Activated T-helper 17 cell treated with anti-CD3 and anti-CD28 coated beads, Interleukin-2, amount 50 U/mL, for 72 hours (primary cell): ENCODE measurements at regions not wholly inside any gene's neighbourhood (a gene's known extent, or its start where the extent isn't known, plus 50 kb on each side); places are given as distances from the start of the nearest gene placed in this dataset.
"Not testable (repeated sequence)": the region's sequence is repeated elsewhere in the genome, so short reads cannot be mapped to it uniquely, and the experiment has no call there.

Source experiments
- ATAC-seq: fragments of 150-1000 bp; cut with Tn5 transposase; replicated peaks from 2 replicates; pipeline ENCODE4 v1.10.0; 2021; ENCODE audit warnings: mild to moderate bottlenecking, moderate library complexity
- H3K27ac Mint-ChIP-seq: one replicate; pipeline ENCODE4 v1.8.0; 2022; ENCODE audit warnings: mixed read lengths
- H3K27me3 Mint-ChIP-seq: one replicate; pipeline ENCODE4 v1.8.0; 2022; ENCODE audit warnings: mixed read lengths
- H3K36me3 Mint-ChIP-seq: one replicate; pipeline ENCODE4 v1.8.0; 2022; ENCODE audit warnings: low read depth, mild to moderate bottlenecking, mixed read lengths
- H3K4me1 Mint-ChIP-seq: one replicate; pipeline ENCODE4 v1.8.0; 2022; ENCODE audit warnings: mixed read lengths
- H3K4me3 Mint-ChIP-seq: one replicate; pipeline ENCODE4 v1.8.0; 2022; ENCODE audit warnings: mild to moderate bottlenecking, mixed read lengths
- H3K9me3 Mint-ChIP-seq: one replicate; pipeline ENCODE4 v1.8.0; 2022; ENCODE audit warnings: mixed read lengths

DNA sequence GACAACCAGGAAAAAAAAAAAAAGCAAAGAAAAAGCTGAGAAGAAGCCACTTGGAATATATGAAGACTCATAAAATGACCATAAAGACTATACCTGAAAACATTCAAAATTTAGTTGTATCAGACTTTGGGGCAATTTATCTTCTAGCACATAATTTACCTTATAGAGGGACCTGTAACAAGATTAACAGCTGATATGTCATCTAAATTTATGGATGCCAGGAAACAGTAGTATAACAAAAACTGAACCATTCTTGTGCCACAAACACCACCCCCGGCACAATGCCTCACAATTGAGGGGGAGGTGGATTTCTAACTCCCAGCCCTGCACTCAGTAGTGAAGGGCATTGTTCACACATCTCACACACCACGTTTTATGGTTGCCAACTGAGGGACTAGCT lies 1352.0 kb downstream of the BRINP3 start:
- H3K36me3 Mint-ChIP-seq: no peaks in the 10 kb centered on the region
- peaks cover 14% of the 10 kb centered on the region for H3K9me3 Mint-ChIP-seq
- H3K4me1 Mint-ChIP-seq: no peaks in the 10 kb centered on the region
- H3K4me3 Mint-ChIP-seq: no peak overlapping the region
- H3K27me3 Mint-ChIP-seq: no peaks in the 10 kb centered on the region
- ATAC-seq: no peak
- no peak overlapping the region for H3K27ac Mint-ChIP-seq

DNA sequence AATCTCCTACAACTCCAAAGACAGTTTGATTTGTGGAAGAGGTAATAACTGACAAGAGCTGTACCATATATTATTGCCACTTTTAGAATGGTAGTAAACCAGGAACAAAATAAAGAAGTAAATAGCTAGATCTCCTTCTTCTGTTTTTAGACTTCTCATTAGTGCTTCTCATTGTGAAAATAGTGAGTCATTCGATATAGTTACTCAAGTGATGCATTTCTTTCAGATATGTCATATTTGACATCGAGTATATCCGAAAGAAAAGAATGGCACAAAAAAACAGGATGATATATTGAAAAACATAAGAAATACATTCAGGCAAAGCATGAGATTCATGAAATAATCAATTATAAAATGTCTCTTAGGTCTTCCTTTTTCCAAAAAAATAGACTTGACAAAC lies 1346.1 kb downstream of the BRINP3 start:
- Mint-ChIP-seq H3K27me3 (no peaks in the 10 kb centered on the region), H3K27ac (no peak overlapping the region), H3K36me3 (no peaks in the 10 kb centered on the region), H3K4me1 (no peaks in the 10 kb centered on the region), H3K9me3 (peaks cover 9% of the 10 kb centered on the region), H3K4me3 (no peak overlapping the region)
- ATAC-seq: no peak

DNA sequence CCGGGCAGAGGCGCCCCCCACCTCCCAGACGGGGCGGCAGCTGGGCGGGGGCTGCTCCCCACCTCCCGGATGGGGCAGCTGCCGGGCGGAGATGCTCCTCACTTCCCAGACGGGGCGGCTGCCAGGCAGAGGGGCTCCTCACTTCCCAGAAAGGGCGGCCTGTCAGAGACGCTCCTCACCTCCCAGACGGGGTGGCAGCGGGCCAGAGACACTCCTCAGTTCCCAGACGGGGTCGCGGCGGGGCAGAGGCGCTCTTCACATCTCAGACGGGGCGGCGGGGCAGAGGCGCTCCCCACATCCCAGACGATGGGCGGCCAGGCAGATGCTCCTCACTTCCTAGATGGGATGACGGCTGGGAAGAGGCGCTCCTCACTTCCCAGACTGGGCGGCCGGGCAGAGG lies 1337.9 kb downstream of the BRINP3 start:
- not testable (repeated sequence) for H3K27me3 Mint-ChIP-seq, H3K9me3 Mint-ChIP-seq, H3K4me1 Mint-ChIP-seq, H3K36me3 Mint-ChIP-seq, H3K27ac Mint-ChIP-seq, ATAC-seq, H3K4me3 Mint-ChIP-seq

DNA sequence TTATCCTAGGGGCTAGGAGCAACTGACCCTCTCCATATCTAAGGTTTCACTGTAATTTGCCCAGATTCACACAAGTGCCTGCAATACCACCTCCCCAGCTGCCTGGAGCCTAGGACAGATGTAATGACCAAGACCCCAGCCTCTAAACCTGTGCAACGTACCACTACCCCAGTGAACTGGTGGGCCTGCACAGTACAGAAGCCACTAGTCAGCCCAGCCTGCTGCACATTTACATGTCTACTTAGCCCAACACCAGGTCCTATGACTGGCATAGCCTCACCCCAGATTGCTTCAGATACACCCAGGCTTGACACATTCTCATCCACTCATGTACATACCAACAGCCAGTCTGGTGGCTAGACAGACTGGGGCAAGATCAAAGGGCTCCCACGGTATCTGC lies 1336.6 kb downstream of the BRINP3 start:
- no peak for ATAC-seq
- no peak overlapping the region for H3K4me3 Mint-ChIP-seq
- no peak overlapping the region for H3K27ac Mint-ChIP-seq
- no peaks in the 10 kb centered on the region for H3K36me3 Mint-ChIP-seq
- peaks cover 6% of the 10 kb centered on the region for H3K9me3 Mint-ChIP-seq
- H3K4me1 Mint-ChIP-seq: no peaks in the 10 kb centered on the region
- H3K27me3 Mint-ChIP-seq: no peaks in the 10 kb centered on the region

DNA sequence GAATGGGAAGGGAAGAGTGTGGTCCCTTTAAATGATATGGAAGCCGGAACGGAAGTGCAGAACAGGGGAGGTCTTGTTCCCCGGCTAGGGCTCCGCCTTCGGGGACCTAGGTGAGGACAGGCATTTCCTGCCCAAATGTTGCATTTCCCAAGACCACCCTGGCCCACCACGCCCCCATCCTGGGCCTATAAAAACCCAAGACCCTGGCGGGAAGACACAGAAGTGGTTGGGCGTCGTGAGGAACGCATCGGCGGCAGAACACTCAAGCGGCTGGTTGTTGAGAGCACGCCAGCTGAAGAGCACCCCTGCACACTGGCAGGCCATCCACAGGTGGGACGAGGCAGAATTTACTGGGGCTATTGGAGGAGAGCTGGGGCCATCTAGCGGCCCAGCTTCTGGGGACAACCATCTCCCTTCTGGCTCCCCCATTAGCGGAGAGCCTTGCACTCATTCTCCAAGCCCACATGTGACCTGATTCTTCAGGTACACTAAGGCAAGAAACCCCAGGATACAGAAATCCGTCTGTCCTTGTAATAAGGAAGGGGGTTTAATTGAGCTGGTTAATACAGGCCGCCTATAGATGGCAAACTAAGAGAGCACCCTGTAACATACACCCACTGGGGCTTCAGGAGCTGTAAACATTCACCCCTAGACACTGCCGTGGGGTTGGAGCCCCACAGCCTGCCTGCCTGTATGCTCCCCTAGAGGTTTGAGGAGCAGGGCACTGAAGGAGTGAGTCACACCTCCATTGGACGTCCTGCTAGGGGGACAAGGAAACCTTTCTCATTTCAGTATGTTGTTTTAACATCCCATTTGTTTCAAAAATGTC lies 1327.9 kb downstream of the BRINP3 start:
- Mint-ChIP-seq H3K36me3 (no peaks in the 10 kb centered on the region), H3K4me3 (no peak overlapping the region), H3K27me3 (no peaks in the 10 kb centered on the region), H3K27ac (no peak overlapping the region), H3K4me1 (no peaks in the 10 kb centered on the region), H3K9me3 (no peaks in the 10 kb centered on the region)
- ATAC-seq: no peak

DNA sequence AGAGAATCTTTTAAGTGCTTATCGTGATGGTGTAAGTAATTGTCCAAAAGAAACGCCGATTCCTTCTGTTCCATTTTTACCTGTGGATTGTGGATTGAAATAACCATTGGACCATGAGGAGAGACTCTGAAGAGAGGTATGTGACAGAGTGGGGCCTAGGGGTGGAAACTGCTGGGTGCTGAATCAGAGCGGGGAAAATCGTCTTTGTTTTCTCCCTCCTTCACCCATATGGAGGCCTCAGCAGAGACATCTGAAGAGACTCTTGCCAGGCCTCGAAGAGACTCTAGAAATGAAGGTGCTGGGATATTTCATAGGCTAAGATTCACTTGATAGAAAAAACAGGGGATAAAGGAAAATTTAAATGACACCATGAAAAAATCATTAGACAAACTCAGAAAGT lies 1327.0 kb downstream of the BRINP3 start:
- no peak for ATAC-seq
- Mint-ChIP-seq H3K4me3 (no peak overlapping the region), H3K27me3 (no peaks in the 10 kb centered on the region), H3K9me3 (peaks cover 2% of the 10 kb centered on the region), H3K36me3 (no peaks in the 10 kb centered on the region), H3K27ac (no peak overlapping the region), H3K4me1 (no peaks in the 10 kb centered on the region)

DNA sequence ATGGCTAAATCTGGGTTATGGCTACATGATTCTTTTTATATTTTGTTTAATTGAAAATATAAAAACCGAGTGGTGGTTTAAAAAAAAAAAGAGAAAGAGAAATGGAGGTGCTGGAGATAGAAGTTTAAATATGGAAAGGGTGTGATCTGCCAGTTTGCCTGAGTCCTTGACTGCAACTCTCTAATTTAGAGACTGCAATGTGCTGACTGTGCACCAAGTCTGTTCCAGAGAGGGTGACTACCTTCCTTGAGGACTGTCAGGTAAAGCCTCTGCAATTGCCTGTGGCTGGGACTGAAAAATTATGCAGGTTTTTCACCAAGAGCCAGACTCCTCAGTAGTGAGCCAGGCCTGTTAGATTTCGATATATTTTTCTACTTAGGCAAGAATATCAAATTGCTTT lies 1326.3 kb downstream of the BRINP3 start:
- H3K4me3 Mint-ChIP-seq: no peak overlapping the region
- no peak for ATAC-seq
- H3K36me3 Mint-ChIP-seq: no peaks in the 10 kb centered on the region
- no peaks in the 10 kb centered on the region for H3K27me3 Mint-ChIP-seq
- H3K4me1 Mint-ChIP-seq: no peaks in the 10 kb centered on the region
- no peak overlapping the region for H3K27ac Mint-ChIP-seq
- H3K9me3 Mint-ChIP-seq: peaks cover 5% of the 10 kb centered on the region

DNA sequence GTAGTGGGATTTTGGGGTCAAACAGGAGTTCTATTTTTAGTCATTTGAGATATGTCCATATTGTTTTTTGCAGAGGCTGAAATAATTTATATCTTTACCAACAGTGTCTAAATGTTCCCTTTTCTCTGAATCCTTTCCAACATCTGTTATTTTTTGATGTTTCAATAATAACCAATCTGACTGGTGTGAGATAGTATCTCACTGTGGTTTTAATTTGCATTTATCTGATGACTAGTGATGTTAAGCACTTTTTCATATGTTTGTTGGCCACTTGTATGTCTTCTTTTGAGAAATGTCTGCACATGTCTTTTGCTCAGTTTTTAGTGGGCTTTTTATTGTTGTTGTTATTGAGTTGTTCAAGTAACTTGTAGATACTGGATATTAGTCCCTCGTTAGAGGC lies 1325.0 kb downstream of the BRINP3 start:
- Mint-ChIP-seq H3K9me3 (peaks cover 5% of the 10 kb centered on the region), H3K4me3 (no peak overlapping the region), H3K4me1 (no peaks in the 10 kb centered on the region), H3K27me3 (no peaks in the 10 kb centered on the region), H3K36me3 (no peaks in the 10 kb centered on the region), H3K27ac (no peak overlapping the region)
- no peak for ATAC-seq

DNA sequence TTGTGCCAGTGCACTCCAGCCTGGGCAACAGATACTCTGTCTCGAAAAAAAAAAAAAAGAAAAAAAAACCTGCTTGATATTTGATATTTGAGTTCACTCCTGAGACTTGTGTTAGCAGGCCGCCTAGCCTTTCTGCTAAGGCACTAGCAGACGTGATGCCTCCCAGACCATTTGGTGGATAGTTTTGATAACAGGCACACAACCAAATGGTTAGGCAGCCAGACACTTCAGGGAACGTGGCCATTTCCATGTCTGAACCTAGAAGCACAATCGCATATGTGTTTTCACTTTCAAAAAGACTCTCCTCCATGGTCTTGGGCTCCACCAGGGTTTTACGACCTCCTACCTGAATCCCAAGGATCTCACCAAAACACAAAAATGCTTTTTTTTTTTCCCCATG lies 1319.5 kb downstream of the BRINP3 start:
- Mint-ChIP-seq H3K4me3 (no peak overlapping the region), H3K4me1 (no peaks in the 10 kb centered on the region), H3K36me3 (no peaks in the 10 kb centered on the region), H3K27me3 (no peaks in the 10 kb centered on the region), H3K9me3 (peaks cover 5% of the 10 kb centered on the region), H3K27ac (no peak overlapping the region)
- ATAC-seq: no peak

DNA sequence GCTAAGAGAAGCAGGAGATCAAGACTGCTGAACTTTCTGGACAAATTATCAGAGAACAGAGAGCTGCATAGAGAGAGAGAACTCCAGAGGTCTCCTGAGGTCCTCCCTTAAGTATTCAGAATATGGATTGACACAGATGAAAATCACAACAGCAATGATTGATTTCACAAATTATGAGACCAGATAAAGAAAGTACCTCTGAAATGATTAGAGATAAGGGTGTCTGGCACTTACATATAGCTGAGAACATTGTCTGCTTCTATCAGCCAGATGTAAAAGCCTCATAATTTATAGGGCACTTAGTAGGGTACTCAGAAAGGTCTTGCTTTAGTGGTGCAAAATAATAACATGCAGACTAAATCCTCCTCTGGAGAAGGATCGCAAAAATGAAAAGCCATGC lies 1301.8 kb downstream of the BRINP3 start:
- Mint-ChIP-seq H3K27me3 (no peaks in the 10 kb centered on the region), H3K4me3 (no peak overlapping the region), H3K4me1 (no peaks in the 10 kb centered on the region), H3K9me3 (peaks cover 26% of the 10 kb centered on the region), H3K27ac (no peak overlapping the region), H3K36me3 (no peaks in the 10 kb centered on the region)
- ATAC-seq: no peak

DNA sequence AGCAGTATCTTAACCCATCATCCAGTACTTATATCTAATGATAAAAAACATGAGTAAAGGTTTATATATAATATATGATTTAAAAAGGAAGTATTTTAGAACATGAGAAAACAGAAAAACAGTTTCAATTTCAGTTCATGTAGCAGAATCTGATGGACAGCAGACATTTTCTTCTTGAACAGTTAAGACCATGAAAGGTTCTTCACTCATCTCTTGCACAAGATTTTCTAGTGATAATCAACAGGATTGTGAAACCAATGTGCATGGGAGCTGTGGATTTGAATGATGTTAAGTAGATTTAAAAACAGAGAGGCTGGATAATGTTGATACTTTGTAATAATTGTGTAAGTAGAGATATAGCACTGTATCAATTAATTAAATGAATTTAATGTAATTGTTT lies 1297.6 kb downstream of the BRINP3 start:
- Mint-ChIP-seq H3K4me3 (no peak overlapping the region), H3K27ac (no peak overlapping the region), H3K36me3 (no peaks in the 10 kb centered on the region), H3K27me3 (no peaks in the 10 kb centered on the region), H3K4me1 (no peaks in the 10 kb centered on the region), H3K9me3 (peaks cover 18% of the 10 kb centered on the region)
- ATAC-seq: no peak

DNA sequence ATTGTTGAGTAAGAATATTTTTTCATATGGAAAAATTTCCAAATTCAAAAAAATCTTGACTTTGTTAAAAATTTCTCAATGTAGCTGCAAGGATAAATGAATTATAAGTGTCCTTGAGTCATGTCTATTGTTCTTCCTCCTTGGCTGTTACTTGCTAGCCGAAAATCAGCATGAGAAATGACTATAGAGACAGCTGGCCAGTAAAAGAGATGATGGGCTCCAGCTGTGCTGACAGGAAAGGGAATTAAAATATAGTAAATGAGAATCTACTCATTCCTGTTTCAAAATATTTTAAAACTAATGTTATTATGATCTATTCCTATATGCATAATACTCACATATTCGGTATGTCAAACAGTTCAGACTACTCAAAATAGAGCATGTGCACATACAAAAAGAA lies 1292.6 kb downstream of the BRINP3 start:
- Mint-ChIP-seq H3K4me1 (no peaks in the 10 kb centered on the region), H3K36me3 (no peaks in the 10 kb centered on the region), H3K27me3 (no peaks in the 10 kb centered on the region), H3K4me3 (no peak overlapping the region), H3K27ac (no peak overlapping the region), H3K9me3 (peaks cover 7% of the 10 kb centered on the region)
- ATAC-seq: no peak

DNA sequence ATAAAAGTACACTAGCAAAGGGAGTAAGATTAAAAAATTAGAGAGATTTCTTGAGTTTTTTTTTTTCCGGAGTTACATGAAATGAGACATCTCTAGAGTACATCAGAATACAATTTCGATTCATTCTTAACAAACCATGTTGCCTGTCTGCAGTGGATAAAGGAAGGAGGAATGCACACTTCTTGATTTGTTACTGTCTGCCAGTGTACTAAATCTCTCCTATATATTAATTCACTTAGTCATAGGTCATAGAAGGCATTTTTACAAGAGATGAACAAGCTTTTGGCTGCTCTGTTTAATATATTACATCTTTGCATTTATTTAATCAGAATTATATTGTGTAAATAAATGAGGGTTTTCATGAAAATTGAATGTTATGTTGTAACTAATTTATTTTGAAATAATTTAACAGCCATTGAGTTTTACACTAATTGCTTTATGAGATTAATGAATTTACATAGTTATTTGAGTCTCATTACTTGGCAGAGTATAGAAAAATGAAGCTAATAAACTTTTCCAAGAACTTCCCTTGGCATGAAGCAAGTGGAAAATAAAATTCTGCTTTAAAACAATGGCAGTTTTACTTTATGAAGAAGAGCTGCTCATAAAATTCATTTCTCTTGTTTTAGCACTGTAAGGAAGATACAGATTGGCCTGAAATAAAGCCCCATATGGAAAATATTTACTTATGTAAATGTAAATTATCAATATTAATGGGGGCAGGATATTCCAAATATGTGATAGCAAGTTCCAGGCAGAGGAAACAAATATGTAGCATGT lies 1284.7 kb downstream of the BRINP3 start:
- ATAC-seq: no peak
- no peaks in the 10 kb centered on the region for H3K27me3 Mint-ChIP-seq
- no peak overlapping the region for H3K4me3 Mint-ChIP-seq
- no peaks in the 10 kb centered on the region for H3K36me3 Mint-ChIP-seq
- no peak overlapping the region for H3K27ac Mint-ChIP-seq
- peaks cover 1% of the 10 kb centered on the region for H3K9me3 Mint-ChIP-seq
- H3K4me1 Mint-ChIP-seq: no peaks in the 10 kb centered on the region

DNA sequence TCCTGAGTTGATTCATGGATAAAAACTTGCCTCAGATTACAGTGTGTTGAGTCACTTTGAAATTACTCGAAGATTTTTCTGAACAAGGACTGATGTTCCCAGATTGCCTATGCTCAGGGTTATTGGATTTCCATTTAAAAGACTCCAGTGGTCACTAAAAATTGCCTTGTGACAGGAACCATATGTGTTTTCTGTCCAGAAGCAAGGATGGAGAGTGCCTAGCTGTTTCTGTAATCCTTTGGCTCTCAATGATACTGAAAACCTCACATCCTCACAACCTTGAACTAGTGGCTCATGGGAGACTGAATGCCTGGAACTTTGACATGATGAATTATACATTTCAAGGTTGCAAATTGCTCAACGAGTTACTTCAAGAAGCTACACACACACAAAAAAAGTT lies 1271.8 kb downstream of the BRINP3 start:
- no peak overlapping the region for H3K4me3 Mint-ChIP-seq
- H3K9me3 Mint-ChIP-seq: peaks cover 10% of the 10 kb centered on the region
- H3K27ac Mint-ChIP-seq: no peak overlapping the region
- H3K36me3 Mint-ChIP-seq: no peaks in the 10 kb centered on the region
- H3K4me1 Mint-ChIP-seq: no peaks in the 10 kb centered on the region
- no peaks in the 10 kb centered on the region for H3K27me3 Mint-ChIP-seq
- ATAC-seq: no peak

DNA sequence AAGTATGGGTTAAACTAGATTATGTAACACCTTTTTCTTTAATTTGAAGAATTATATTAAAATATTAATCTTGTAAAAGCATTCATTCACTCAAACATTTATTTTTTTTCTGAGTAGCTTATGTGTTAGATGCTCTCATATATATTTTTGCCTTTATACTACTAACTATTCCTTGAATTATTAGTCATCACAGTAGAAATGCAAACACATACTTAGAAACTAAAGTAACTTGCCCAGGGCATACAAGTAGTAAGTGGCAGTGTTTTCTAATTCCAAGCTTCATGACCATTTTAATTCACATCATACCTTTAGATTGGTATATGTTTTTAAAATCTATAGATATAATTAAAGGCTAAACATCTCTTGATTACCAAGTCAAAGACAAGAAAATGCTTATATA lies 1271.0 kb downstream of the BRINP3 start:
- Mint-ChIP-seq H3K27ac (no peak overlapping the region), H3K27me3 (no peaks in the 10 kb centered on the region), H3K9me3 (peaks cover 10% of the 10 kb centered on the region), H3K4me1 (no peaks in the 10 kb centered on the region), H3K36me3 (no peaks in the 10 kb centered on the region), H3K4me3 (no peak overlapping the region)
- ATAC-seq: no peak
